ENCODE measurements at regions not wholly inside any gene's neighbourhood (a gene's known extent, or its start where the extent isn't known, plus 50 kb on each side); places are given as distances from the start of the nearest gene placed in this dataset.

- Histone ChIP-seq H3K18ac (ENCODE audit: insufficient read length, low read depth, low read length) (no peak overlapping the region), H3T11ph (ENCODE audit: low read length) (no peak overlapping the region), H3K27me3 (ENCODE audit: insufficient read depth, low read length) (no peaks in the 10 kb centered on the region), H3K4ac (ENCODE audit: low read depth, low read length) (no peak overlapping the region), H3K9ac (ENCODE audit: extremely low read depth, insufficient read length, low read length) (no peak overlapping the region), H2BK20ac (ENCODE audit: low read depth, low read length, poor library complexity, severe bottlenecking) (no peak overlapping the region), H3K4me1 (ENCODE audit: insufficient read depth, low read length) (no peaks in the 10 kb centered on the region), H3K9me3 (ENCODE audit: control insufficient read depth, low read depth, low read length) (no peaks in the 10 kb centered on the region), H3K27ac (ENCODE audit: insufficient read length, low read depth, low read length) (no peak overlapping the region), H3K79me1 (ENCODE audit: insufficient read depth, low read depth, low read length, poor library complexity, severe bottlenecking) (no peaks in the 10 kb centered on the region), H2BK120ac (ENCODE audit: low read depth, low read length, poor library complexity, severe bottlenecking) (no peak overlapping the region), H3K23me2 (ENCODE audit: insufficient read length, low read depth, low read length, poor library complexity, severe bottlenecking) (no peaks in the 10 kb centered on the region), H4K5ac (ENCODE audit: insufficient read length, low read depth, low read length) (no peak overlapping the region), H2BK5ac (ENCODE audit: insufficient read length, low read length) (no peak overlapping the region), H4K20me1 (ENCODE audit: control insufficient read depth, insufficient read depth, insufficient read length) (no peaks in the 10 kb centered on the region), H2AFZ (ENCODE audit: low read length) (no peak overlapping the region), H4K91ac (ENCODE audit: insufficient read length, low read depth, low read length) (no peak overlapping the region), H2BK15ac (ENCODE audit: low read depth, low read length) (no peak overlapping the region), H4K8ac (replicated peaks; ENCODE audit: insufficient read length, low read depth, low read length) (no peak overlapping the region), H3K14ac (ENCODE audit: insufficient read depth, low read length) (no peak overlapping the region), H3K23ac (ENCODE audit: insufficient read length, low read depth, low read length) (no peak overlapping the region), H2AK5ac (ENCODE audit: insufficient read length, low read length) (no peak overlapping the region), H3K79me2 (ENCODE audit: insufficient read depth, low read length) (no peaks in the 10 kb centered on the region), H3K4me2 (ENCODE audit: insufficient read depth, insufficient read length, low read length) (no peak overlapping the region), H2BK12ac (ENCODE audit: insufficient read length, low read depth, low read length) (no peak overlapping the region), H3K56ac (ENCODE audit: insufficient read length, low read depth, low read length) (no peak overlapping the region)
- no peak overlapping the region for H3K27ac Mint-ChIP-seq
- no peaks in the 10 kb centered on the region for H3K4me1 Mint-ChIP-seq
- no peaks in the 10 kb centered on the region for H3K9me3 Mint-ChIP-seq
- no peak overlapping the region for H3K4me3 Mint-ChIP-seq
- H3K27me3 Mint-ChIP-seq (ENCODE audit: low read depth) = peaks cover 19% of the 10 kb centered on the region
- no peak for TF ChIP-seq CTCF (conservative IDR thresholded peaks at IDR 0.05)
- WGBS (ENCODE audit: extremely low coverage, insufficient read length, low lambda C conversion rate) = no CpG with 5 or more reads among the region's 2 CpGs
- no peak for DNase-seq
- no peaks in the 10 kb centered on the region for H3K36me3 Mint-ChIP-seq (ENCODE audit: insufficient read depth in 1 of 3, low read depth in 3 of 3)
Observed at GRCh38 chr13:108533842-108534241, 95.6 kb upstream of the MYO16 start.
